ENCODE measurements at regions not wholly inside any gene's neighbourhood (a gene's known extent, or its start where the extent isn't known, plus 50 kb on each side); places are given as distances from the start of the nearest gene placed in this dataset.

DNA sequence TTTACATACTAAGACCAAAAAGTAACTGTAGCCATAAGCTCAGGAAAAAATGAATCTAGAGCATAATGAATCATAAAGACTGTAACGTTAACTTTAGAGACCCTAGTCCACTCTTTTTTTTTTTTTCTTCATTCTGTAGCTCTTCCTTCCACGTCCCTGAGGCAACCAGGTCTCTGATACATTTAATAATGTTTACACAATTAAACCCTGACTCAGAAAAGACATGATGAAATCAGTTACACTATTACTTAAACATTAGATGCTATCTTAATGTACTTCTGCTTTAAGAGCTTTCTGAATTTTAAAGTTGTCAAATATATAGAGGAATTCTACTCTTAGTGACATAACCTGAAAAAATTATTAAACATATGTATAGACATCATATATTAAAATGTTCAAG lies 1121.5 kb upstream of the DDX18 start:
- H3K23me2 ChIP-seq (ENCODE audit: low read depth, low read length), result no peaks in the 10 kb centered on the region
- H3K27me3 ChIP-seq (replicated peaks in 1 of 4; ENCODE audit: control insufficient read depth in 3 of 4, extremely low read depth in 1 of 4, insufficient read depth in 3 of 4, low read length in 3 of 4), result no peaks in the 10 kb centered on the region
- FAIRE-seq (no peak), DNase-seq (ENCODE audit: low read depth in 1 of 2, low spot score in 2 of 2) (no peak)
- no peaks in the 10 kb centered on the region for H4K20me1 ChIP-seq (replicated peaks in 1 of 2; ENCODE audit: control insufficient read depth in 1 of 2, insufficient read depth in 2 of 2, low read length in 2 of 2)
- H3K4me3 ChIP-seq (ENCODE audit: extremely low read depth in 1 of 4, insufficient read depth in 2 of 4, low read depth in 3 of 4, low read length in 4 of 4), result no peak overlapping the region
- no peak overlapping the region for H3K27ac ChIP-seq (ENCODE audit: low read depth, low read length)
- no peak overlapping the region for H2BK120ac ChIP-seq (replicated peaks; ENCODE audit: low read depth, low read length)
- H2BK15ac ChIP-seq (ENCODE audit: low read length), result no peak overlapping the region
- H2AK5ac ChIP-seq (ENCODE audit: low read depth, low read length), result no peak overlapping the region
- H3K9ac ChIP-seq (replicated peaks in 1 of 4; ENCODE audit: extremely low read depth in 1 of 4, low read depth in 3 of 4, low read length in 3 of 4), result no peak overlapping the region
- H3K4me2 ChIP-seq (ENCODE audit: insufficient read depth in 1 of 2, low read depth in 2 of 2, low read length in 2 of 2), result no peak overlapping the region
- H4K91ac ChIP-seq (replicated peaks; ENCODE audit: insufficient read length, low read length), result no peak overlapping the region
- POLR2A ChIA-PET (ENCODE audit: partially characterized antibody), result no interaction called here
- no peak overlapping the region for H3K56ac ChIP-seq (replicated peaks; ENCODE audit: insufficient read length, low read depth, low read length)
- no peak overlapping the region for H2AFZ ChIP-seq (ENCODE audit: low read length)
- no peaks in the 10 kb centered on the region for H3K36me3 ChIP-seq (ENCODE audit: control insufficient read depth in 2 of 4, insufficient read depth in 4 of 4, low read length in 3 of 4)
- H3K79me1 ChIP-seq (ENCODE audit: low read depth, low read length), result no peaks in the 10 kb centered on the region
- 86% methylated on average over 2 of the region's 2 CpGs; no CpG with 5 or more reads in 1 of the 2 experiments for WGBS, 2 experiments (ENCODE audit: extremely low coverage in 1 of 2, insufficient coverage in 1 of 2, insufficient read length in 1 of 2, insufficient replicate concordance in 2 of 2, low coverage in 1 of 2, low lambda C conversion rate in 2 of 2, missing lambda C conversion rate in 1 of 2)
- no peaks in the 10 kb centered on the region for H3K9me3 ChIP-seq (ENCODE audit: insufficient read depth in 2 of 2, low read depth in 1 of 2, low read length in 1 of 2)
- no peak overlapping the region for H4K8ac ChIP-seq (ENCODE audit: extremely low read depth, insufficient read depth, low read length)
- CTCF ChIA-PET (ENCODE audit: partially characterized antibody), result interaction anchor here (0.6 to 1.1 kb wide), 4 partner anchors 135 to 1510 kb away, joined by 3 to 4 read pairs (median 4); no protein-coding TSS in a partner anchor
- H3K18ac ChIP-seq (ENCODE audit: extremely low read depth, low read length), result no peak overlapping the region
- H2BK20ac ChIP-seq (ENCODE audit: low read length), result no peak overlapping the region
- no peaks in the 10 kb centered on the region for H3K4me1 ChIP-seq (replicated peaks in 1 of 4; ENCODE audit: control insufficient read depth in 3 of 4, insufficient read depth in 4 of 4, low read length in 3 of 4)
- no peak overlapping the region for H3K4ac ChIP-seq (replicated peaks; ENCODE audit: insufficient read length, low read depth, low read length)
- H2BK12ac ChIP-seq (ENCODE audit: low read depth, low read length), result no peak overlapping the region
- H3K79me2 ChIP-seq (ENCODE audit: control insufficient read depth in 1 of 2, insufficient read depth in 2 of 2, low read length in 2 of 2), result no peaks in the 10 kb centered on the region
- H2BK5ac ChIP-seq (ENCODE audit: low read depth, low read length), result no peak overlapping the region
- H3K14ac ChIP-seq (ENCODE audit: insufficient read length), result no peak overlapping the region
- H4K5ac ChIP-seq (ENCODE audit: insufficient read length, low read depth, low read length), result no peak overlapping the region
- no peak overlapping the region for H3K23ac ChIP-seq (ENCODE audit: insufficient read length)
- TF ChIP-seq BRCA1 (IDR thresholded peaks at IDR 0.05; ENCODE audit: low read depth, low read length) (no peak), RFX5 (IDR thresholded peaks at IDR 0.05; ENCODE audit: borderline replicate concordance, low read depth, low read length) (no peak), KDM5A (IDR thresholded peaks at IDR 0.05; ENCODE audit: low read length) (no peak), HDAC6 (IDR thresholded peaks at IDR 0.05; ENCODE audit: low read depth, low read length) (no peak)
- TF ChIP-seq, protein P1, sequence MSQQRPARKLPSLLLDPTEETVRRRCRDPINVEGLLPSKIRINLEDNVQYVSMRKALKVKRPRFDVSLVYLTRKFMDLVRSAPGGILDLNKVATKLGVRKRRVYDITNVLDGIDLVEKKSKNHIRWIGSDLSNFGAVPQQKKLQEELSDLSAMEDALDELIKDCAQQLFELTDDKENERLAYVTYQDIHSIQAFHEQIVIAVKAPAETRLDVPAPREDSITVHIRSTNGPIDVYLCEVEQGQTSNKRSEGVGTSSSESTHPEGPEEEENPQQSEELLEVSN (IDR thresholded peaks at IDR 0.05), result no peak
